Inferior parietal cortex (tissue), 1 donor: ENCODE measurements at regions not wholly inside any gene's neighbourhood (a gene's known extent, or its start where the extent isn't known, plus 50 kb on each side); places are given as distances from the start of the nearest gene placed in this dataset.

Experiments used
- DNase-seq: peaks from one replicate; pipeline ENCODE4 v3.0.0-alpha.2; 2016; ENCODE audit errors: extremely low spot score

DNA sequence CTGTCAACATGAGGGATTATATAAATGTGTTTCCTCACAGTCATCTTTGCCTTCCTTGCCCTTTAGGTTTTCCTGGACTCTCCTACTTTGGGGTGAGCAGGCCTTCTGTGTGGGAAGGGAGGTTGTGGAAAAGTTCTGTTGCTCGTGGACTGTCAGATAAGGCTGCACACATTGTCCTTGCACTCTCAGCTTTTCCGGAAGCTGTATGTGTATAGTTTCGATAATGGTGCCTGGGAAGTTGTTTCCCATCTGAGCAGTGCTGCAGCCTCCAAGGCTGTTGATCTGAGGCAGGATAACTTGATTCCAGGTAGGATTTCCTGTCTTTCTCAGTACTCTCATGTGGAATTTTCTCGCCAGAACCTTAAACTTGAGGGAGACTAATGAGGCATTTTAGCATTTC lies 297.8 kb upstream of the AZI2 start:
- DNase-seq, result no peak

- DNase-seq, result no peak
Observed at GRCh38 chr3:28649266-28649665, 300.6 kb upstream of the AZI2 start.

DNA sequence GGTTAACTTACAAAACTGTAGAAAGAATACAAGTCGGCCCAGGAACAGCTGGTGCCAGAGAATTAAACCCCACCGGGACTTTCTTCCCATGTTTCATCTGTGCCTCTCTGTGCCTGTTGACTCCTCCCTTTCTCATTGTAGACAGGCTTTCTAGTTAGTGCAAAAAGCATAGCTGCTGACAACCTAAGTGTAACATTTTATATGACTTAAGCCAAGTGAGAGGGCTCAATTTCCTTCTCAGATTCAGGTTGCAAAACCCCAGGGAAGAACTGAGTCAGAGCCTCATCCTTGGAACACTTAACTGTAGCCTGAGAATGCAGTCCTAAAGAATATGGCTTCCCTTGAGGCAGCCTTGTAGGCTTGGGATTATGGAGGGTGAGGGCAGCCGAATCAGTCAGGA lies 302.5 kb upstream of the AZI2 start:
- DNase-seq, result no peak

GRCh38 chr3:28664123-28664522 lies 315.5 kb upstream of the AZI2 start:
- DNase-seq, result no peak

- peak; percentile 71 for DNase-seq
Observed at GRCh38 chr3:28667646-28668621, 319.3 kb upstream of the AZI2 start.

GRCh38 chr3:28669870-28670269 lies 321.2 kb upstream of the AZI2 start:
- no peak for DNase-seq

DNA sequence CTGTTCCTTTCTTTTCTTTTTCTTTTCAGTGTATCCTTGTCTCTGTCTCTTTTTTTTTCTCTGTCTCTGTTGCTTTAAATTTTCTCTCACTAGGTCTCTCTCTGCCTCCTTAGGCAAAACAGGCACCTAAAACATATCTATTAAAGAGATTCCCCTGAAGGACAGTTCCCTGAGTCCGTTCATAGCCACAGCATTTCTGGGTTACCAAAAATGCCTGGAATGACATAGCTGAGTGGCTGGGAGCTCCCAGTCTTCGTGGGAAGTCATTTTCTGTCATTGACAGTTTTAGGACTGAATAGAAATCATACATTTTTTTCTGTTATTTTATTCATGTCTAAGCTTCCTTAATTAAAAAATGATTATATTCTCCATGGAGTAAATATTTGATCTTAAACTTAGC lies 323.8 kb upstream of the AZI2 start:
- DNase-seq, result no peak

- DNase-seq, result no peak
Observed at GRCh38 chr3:28673446-28673845, 324.8 kb upstream of the AZI2 start.

GRCh38 chr3:28674212-28674611 lies 325.6 kb upstream of the AZI2 start:
- DNase-seq, result no peak

DNA sequence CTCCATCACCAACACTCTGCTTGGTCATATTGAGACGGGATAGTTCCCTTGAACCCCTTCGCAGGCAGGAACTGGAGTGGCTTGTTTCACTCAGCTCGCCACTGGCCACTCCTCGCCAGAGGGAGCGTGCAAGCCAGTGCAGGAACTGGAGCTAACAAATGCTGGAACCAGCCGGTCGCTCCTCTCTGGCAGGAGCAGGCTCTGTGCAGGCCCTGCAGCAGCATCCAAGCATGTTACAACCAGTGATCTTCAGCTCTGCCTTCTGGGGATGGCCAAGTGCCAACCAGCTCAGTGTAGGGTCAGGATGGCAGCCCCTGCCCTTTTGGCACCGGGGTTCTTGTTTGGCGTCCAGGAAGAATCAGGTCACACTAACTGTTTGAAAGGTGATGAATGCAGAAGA lies 329.0 kb upstream of the AZI2 start:
- DNase-seq, result no peak

- DNase-seq, result no peak
Observed at GRCh38 chr3:28678086-28678485, 329.5 kb upstream of the AZI2 start.

DNA sequence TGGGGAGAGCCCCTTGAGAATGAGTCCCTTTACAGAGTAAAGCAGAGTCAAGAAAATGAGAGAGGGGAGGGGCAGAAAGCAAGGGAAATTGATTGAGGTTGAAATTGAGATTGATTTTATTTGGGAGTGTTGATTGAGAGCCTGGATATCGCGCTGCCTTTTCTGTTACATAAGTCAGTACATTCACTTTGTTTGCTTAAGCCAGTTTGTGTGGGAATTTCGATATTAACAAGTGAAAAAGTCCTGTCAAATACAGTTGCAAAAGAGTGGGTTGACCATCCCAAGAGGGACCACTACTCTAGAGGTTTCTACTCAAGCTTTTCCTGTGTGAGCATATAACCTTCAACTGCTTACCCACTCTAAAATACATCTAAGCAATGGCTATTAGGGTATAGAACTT lies 331.4 kb upstream of the AZI2 start:
- DNase-seq, result no peak

- DNase-seq, result no peak
Observed at GRCh38 chr3:28682121-28682520, 333.5 kb upstream of the AZI2 start.

GRCh38 chr3:28690176-28690575 lies 341.6 kb upstream of the AZI2 start:
- DNase-seq, result no peak

DNA sequence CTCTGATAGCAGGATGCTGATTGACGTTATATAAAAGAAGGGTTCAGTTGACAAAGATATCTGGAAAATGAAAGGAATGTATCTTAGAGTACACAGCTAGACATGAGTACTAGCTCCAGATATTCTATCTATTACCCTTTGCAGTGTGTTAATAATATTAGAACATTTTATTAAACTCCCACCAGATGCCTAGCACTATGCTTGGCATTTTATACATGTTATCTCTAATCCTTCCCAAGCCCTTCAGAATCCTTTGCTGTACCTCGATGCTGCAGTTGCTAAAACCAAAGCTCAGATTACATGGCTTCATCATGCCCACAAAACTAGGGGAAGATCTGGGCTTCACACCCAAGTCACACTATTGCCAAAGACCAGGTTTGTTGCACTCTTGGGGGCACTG lies 350.1 kb upstream of the AZI2 start:
- DNase-seq, result no peak

GRCh38 chr3:28699283-28699682 lies 350.7 kb upstream of the AZI2 start:
- DNase-seq, result no peak

DNA sequence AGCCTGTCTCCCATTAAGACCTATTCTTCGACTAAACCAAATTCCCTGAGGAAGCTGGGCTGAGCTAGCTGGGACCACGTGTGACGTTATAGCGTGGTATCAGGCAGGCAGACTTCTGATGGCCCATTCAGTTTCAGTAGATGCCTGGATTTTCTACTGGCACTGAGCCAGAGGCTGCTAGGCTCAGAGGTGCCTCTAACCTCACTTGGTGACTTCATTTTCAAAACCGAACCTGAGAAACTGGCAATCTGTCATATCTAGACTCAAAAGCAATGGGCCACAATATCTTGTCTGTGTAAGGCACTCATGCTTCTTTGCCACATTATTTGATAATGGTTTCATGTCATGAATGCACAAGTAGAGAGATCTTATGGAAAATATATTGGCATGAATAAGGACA lies 352.1 kb upstream of the AZI2 start:
- no peak for DNase-seq

GRCh38 chr3:28703843-28704242 lies 355.2 kb upstream of the AZI2 start:
- no peak for DNase-seq

DNA sequence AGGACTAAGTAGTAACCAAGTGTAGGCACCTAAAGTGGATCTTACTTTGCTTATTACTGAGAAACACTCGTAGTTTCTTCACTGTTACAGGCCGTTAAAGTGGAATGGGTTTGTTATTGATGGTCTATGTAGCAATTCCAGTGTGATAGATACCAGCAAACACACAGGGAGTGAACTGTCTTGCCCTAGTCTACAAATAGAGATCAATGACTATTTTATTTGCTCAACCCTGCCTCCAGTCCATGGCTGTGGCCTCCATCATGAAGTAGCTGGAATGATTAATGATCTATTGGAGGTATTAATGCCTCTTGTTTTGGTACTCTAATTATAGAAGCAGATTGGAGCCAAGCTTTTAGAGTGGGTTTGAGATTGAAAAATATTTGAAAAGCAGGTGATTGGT lies 362.7 kb upstream of the AZI2 start:
- DNase-seq, result no peak

- no peak for DNase-seq
Observed at GRCh38 chr3:28716939-28717338, 368.3 kb upstream of the AZI2 start.

DNA sequence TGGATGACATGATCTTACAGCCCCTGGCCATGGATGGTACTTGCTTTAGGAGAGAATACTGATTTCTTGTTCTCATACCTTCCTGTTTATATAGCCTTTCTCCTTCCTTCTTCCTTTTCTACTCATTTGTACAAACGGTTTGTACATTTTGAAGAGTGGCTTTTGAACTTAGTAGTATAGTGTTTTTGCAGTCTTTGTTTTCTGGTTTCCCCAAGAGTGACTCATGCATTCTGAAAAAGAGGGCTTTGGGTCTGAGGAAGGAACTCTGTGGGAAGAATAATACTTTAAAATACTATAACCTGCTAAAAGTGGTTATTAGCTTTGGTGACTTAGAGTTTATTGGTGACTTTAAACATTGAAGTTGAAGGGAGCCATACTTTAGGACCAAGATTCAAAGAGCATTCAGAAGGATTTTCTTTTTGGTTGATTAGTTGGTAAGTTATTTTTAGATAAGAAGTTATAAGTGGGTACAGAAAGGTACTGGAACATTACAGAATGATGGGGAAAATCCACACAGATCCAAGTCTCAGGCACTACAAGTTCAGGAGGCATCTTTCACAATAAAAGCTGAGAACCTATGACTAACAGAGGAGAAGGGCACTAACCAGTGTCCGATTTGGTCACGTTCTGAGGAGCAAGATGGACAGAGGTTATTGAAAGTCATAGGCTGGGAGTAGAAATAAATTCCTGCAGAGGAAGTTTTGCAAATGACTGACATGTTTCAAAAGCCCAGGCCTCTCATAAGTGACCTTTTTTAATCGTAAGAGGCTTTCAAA lies 369.6 kb upstream of the AZI2 start:
- no peak for DNase-seq

DNA sequence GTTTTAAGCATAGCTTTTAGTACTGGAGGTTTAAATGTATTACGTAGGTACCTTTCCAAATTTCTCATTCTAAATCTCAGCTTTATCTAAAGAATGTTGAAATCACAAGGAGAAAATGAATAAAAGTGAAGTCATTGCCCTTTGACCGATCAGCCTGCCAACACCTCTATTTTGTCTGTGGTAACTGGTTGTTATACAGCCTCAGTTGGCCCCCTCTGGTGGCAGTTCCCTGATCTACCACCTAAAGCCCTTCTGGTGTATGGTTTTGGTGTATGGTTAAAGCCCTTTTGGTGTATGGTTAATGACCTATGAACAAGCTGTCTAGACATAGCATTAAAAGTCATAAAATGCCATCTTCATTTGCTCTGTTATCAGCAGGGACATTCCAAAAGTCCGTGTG lies 378.2 kb upstream of the AZI2 start:
- no peak for DNase-seq

DNA sequence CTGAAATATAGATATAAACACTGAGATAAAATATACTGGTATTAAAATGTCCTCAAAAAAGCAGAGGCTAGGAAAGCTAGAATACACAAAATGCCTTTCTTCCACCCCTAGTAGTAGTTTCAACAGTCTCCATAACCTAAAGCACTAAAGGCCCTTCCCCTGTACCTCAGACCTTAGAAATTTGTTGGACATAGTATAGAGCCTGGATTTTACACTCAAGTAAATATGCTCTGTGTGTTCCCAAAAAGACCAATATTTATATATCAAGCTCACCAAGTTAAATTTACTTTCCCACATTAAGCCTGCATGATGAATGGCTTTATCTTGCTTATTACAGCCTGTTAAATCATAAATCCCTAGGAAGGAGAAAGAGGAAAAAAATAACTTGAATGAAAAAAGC lies 378.7 kb upstream of the AZI2 start:
- DNase-seq, result no peak
